Loucy (cell line): ENCODE measurements at regions not wholly inside any gene's neighbourhood (a gene's known extent, or its start where the extent isn't known, plus 50 kb on each side); places are given as distances from the start of the nearest gene placed in this dataset.

ENCODE experiments used
- H2AFZ ChIP-seq: fragments of 200-600 bp; sonication (generic); 2 replicates; pipeline ENCODE4 v1.6.0; 2016; ENCODE audit warnings: antibody characterized with exemption, mild to moderate bottlenecking, low read length, moderate library complexity
- H3F3A ChIP-seq: fragments of 200-600 bp; 2 replicates; pipeline ENCODE4 v1.6.0; 2016; ENCODE audit warnings: antibody characterized with exemption, low read depth, mild to moderate bottlenecking
- H3K27me3 ChIP-seq: fragments of 200-600 bp; sonication (generic); 2 replicates; pipeline ENCODE4 v1.6.1; 2014; ENCODE audit warnings: low read length, mild to moderate bottlenecking; ENCODE audit not compliant: insufficient read depth, poor library complexity, severe bottlenecking
- H3K36me3 ChIP-seq: fragments of 200-600 bp; sonication (generic); 2 replicates; pipeline ENCODE4 v1.6.1; 2016; ENCODE audit warnings: low read length; ENCODE audit not compliant: insufficient read depth
- H3K4me1 ChIP-seq: fragments of 200-600 bp; sonication (generic); 2 replicates; pipeline ENCODE4 v1.5.1; 2014; ENCODE audit warnings: low read length, mild to moderate bottlenecking; ENCODE audit not compliant: insufficient read depth, poor library complexity, severe bottlenecking
- H3K4me2 ChIP-seq: fragments of 200-600 bp; sonication (generic); 2 replicates; pipeline ENCODE4 v1.6.0; 2014; ENCODE audit warnings: antibody characterized with exemption, low read length, low read depth, mild to moderate bottlenecking; ENCODE audit not compliant: poor library complexity, severe bottlenecking
- H3K4me3 ChIP-seq: fragments of 200-600 bp; sonication (generic); 2 replicates; pipeline ENCODE4 v1.5.1; 2014; ENCODE audit warnings: low read length, mild to moderate bottlenecking, mixed read lengths; ENCODE audit not compliant: poor library complexity, severe bottlenecking
- H3K79me2 ChIP-seq: fragments of 200-600 bp; sonication (generic); 2 replicates; pipeline ENCODE4 v1.6.1; 2014; ENCODE audit warnings: low read length; ENCODE audit not compliant: insufficient read depth
- H3K9ac ChIP-seq: fragments of 200-600 bp; sonication (generic); 2 replicates; pipeline ENCODE4 v1.6.0; 2014; ENCODE audit warnings: mild to moderate bottlenecking, low read depth, low read length, moderate library complexity; ENCODE audit not compliant: poor library complexity, severe bottlenecking
- H3K9me2 ChIP-seq: fragments of 200-600 bp; sonication (generic); replicated peaks from 2 replicates; pipeline ENCODE4 v1.6.1; 2016; ENCODE audit warnings: low read depth, low read length, mixed read lengths
- H3K9me3 ChIP-seq: fragments of 200-600 bp; sonication (generic); 2 replicates; pipeline ENCODE4 v1.6.1; 2014; ENCODE audit warnings: mild to moderate bottlenecking, antibody characterized with exemption, low read length, low read depth; ENCODE audit not compliant: insufficient read depth
- H4K20me1 ChIP-seq: fragments of 200-600 bp; sonication (generic); 2 replicates; pipeline ENCODE4 v1.6.0; 2014; ENCODE audit warnings: antibody characterized with exemption, low read length, mild to moderate bottlenecking; ENCODE audit not compliant: insufficient read depth, poor library complexity, severe bottlenecking
- CTCF ChIP-seq: fragments of 200-600 bp; sonication (generic); conservative IDR thresholded peaks from 2 replicates; pipeline ENCODE4 v1.5.1; 2014; ENCODE audit warnings: mild to moderate bottlenecking, antibody characterized with exemption, low read length
- EZH2phosphoT487 ChIP-seq: fragments of 200-600 bp; IDR thresholded peaks from 2 replicates; pipeline ENCODE4 v1.6.1; 2018; ENCODE audit warnings: antibody characterized with exemption, mild to moderate bottlenecking, moderate library complexity, borderline replicate concordance

GRCh38 chr2:19846567-19846966 lies 55.2 kb downstream of the TTC32 start:
- H3K4me3 ChIP-seq = no peak overlapping the region
- TF ChIP-seq EZH2phosphoT487 (no peak), CTCF (no peak)
- no peaks in the 10 kb centered on the region for H3K9me2 ChIP-seq
- H3K9me3 ChIP-seq = no peaks in the 10 kb centered on the region
- no peak overlapping the region for H3K9ac ChIP-seq
- H3F3A ChIP-seq = no peaks in the 10 kb centered on the region
- no peaks in the 10 kb centered on the region for H3K27me3 ChIP-seq
- no peaks in the 10 kb centered on the region for H4K20me1 ChIP-seq
- H3K79me2 ChIP-seq = no peaks in the 10 kb centered on the region
- no peak overlapping the region for H3K4me2 ChIP-seq
- no peak overlapping the region for H2AFZ ChIP-seq
- no peaks in the 10 kb centered on the region for H3K36me3 ChIP-seq
- H3K4me1 ChIP-seq = no peaks in the 10 kb centered on the region

GRCh38 chr2:19846030-19846429 lies 55.8 kb downstream of the TTC32 start:
- Histone ChIP-seq H3K9ac (no peak overlapping the region), H3K36me3 (no peaks in the 10 kb centered on the region), H3K4me1 (no peaks in the 10 kb centered on the region), H4K20me1 (no peaks in the 10 kb centered on the region), H3K9me2 (no peaks in the 10 kb centered on the region), H2AFZ (no peak overlapping the region), H3K4me3 (no peak overlapping the region), H3F3A (no peaks in the 10 kb centered on the region), H3K9me3 (no peaks in the 10 kb centered on the region), H3K79me2 (no peaks in the 10 kb centered on the region), H3K27me3 (no peaks in the 10 kb centered on the region), H3K4me2 (no peak overlapping the region)
- TF ChIP-seq CTCF (no peak), EZH2phosphoT487 (no peak)

GRCh38 chr2:19845323-19845920 lies 56.4 kb downstream of the TTC32 start:
- no peak overlapping the region for H3K4me3 ChIP-seq
- no peaks in the 10 kb centered on the region for H4K20me1 ChIP-seq
- H3K79me2 ChIP-seq = no peaks in the 10 kb centered on the region
- no peaks in the 10 kb centered on the region for H3K27me3 ChIP-seq
- H3K4me1 ChIP-seq = no peaks in the 10 kb centered on the region
- H3F3A ChIP-seq = no peaks in the 10 kb centered on the region
- no peaks in the 10 kb centered on the region for H3K9me3 ChIP-seq
- H3K9me2 ChIP-seq = no peaks in the 10 kb centered on the region
- no peak overlapping the region for H3K4me2 ChIP-seq
- no peak overlapping the region for H3K9ac ChIP-seq
- no peak for TF ChIP-seq CTCF
- H3K36me3 ChIP-seq = no peaks in the 10 kb centered on the region
- H2AFZ ChIP-seq = no peak overlapping the region
